ENCODE measurements at regions not wholly inside any gene's neighbourhood (a gene's known extent, or its start where the extent isn't known, plus 50 kb on each side); places are given as distances from the start of the nearest gene placed in this dataset.

DNA sequence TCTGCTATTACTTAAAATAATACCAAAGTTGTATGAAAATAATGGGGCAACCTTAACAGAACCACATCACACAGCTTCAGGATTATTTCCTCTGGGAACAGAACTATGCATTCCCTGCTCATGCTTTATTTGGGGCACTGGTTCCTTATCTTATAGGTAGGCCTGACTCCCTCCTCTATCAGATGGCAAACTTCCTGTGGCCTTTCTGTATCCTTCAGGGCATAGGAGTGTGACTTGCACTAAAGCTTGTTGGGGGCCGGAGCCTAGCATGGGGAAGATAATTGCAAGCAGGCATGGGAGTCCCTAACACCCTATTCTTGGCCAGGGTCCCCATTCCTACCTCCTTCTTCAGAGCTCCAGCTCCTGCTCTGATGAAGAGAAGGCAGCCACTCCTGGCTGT lies 167.2 kb upstream of the SERTAD2 start:
- no peaks in the 10 kb centered on the region for H3K36me3 ChIP-seq
- H3K9me3 ChIP-seq: no peaks in the 10 kb centered on the region
- no peaks in the 10 kb centered on the region for H3K27me3 ChIP-seq
- H3K4me1 ChIP-seq: no peaks in the 10 kb centered on the region
- DNase-seq: no peak
- H3K4me3 ChIP-seq: no peak overlapping the region
- H3K27ac ChIP-seq: no peak overlapping the region
- TF ChIP-seq, protein P1, sequence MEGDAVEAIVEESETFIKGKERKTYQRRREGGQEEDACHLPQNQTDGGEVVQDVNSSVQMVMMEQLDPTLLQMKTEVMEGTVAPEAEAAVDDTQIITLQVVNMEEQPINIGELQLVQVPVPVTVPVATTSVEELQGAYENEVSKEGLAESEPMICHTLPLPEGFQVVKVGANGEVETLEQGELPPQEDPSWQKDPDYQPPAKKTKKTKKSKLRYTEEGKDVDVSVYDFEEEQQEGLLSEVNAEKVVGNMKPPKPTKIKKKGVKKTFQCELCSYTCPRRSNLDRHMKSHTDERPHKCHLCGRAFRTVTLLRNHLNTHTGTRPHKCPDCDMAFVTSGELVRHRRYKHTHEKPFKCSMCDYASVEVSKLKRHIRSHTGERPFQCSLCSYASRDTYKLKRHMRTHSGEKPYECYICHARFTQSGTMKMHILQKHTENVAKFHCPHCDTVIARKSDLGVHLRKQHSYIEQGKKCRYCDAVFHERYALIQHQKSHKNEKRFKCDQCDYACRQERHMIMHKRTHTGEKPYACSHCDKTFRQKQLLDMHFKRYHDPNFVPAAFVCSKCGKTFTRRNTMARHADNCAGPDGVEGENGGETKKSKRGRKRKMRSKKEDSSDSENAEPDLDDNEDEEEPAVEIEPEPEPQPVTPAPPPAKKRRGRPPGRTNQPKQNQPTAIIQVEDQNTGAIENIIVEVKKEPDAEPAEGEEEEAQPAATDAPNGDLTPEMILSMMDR (IDR thresholded peaks at IDR 0.05): no peak
- TF ChIP-seq POLR2A (IDR thresholded peaks at IDR 0.05): no peak

DNA sequence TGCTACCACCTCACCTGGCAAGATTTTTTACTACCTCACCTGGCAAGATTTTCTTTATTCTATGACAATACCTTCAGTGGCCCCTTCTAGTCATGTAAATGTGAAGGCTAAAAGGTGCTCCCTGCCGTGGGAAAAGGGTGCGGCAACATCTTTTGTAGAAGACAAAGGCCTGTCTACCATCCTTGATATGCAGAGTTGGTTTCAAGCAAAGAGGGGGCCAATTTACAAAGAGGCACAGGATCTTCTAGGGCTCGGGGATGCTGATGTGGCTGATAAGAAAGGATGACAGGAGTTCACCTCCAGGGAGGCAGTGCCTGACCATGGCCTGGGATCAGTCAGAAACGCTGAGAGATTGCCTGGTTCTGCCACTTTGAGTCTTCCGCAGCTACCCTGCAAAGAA lies 165.4 kb upstream of the SLC1A4 start:
- no peak overlapping the region for H3K27ac ChIP-seq
- TF ChIP-seq POLR2A (IDR thresholded peaks at IDR 0.05): no peak
- TF ChIP-seq, protein P1 (IDR thresholded peaks at IDR 0.05): no peak
- H3K9me3 ChIP-seq: no peaks in the 10 kb centered on the region
- H3K36me3 ChIP-seq: no peaks in the 10 kb centered on the region
- H3K4me3 ChIP-seq: no peak overlapping the region
- no peaks in the 10 kb centered on the region for H3K27me3 ChIP-seq
- no peaks in the 10 kb centered on the region for H3K4me1 ChIP-seq
- DNase-seq: no peak

DNA sequence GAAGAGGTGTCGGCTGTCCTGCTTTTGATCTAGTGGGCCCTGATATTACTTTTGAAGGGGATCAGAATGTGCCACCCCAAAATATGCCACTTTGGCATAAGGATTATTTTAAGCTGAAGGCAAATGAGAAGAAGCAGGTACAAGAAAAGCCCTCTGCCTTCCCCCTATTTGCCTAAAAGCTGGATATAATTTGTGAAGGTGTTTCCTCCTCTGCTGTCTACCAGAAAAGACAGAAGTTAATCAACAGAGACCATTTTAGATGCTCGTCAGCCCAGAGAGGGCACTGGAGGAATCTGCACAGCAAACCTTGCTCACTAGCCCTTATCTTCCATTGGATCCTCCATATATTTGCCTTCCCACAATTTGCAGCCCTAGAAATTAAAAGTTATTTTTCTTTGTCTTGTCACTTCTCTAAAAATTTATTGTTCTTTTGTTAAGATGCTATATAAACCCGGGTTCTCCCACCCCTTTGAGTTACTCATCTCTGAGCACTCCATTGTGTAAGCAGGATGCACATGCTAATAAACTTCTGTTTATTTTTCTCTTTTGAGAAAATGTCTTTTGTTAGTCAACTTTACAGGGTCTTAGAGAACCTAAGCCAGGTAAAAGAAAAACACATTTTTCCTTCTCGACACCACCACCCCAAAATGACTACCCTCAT lies 163.2 kb upstream of the SLC1A4 start:
- DNase-seq: no peak
- Histone ChIP-seq H3K9me3 (no peaks in the 10 kb centered on the region), H3K4me3 (no peak overlapping the region), H3K27me3 (no peaks in the 10 kb centered on the region), H3K4me1 (peaks cover 0 to under 1% (median 0%) of the 10 kb centered on the region in 4 donors), H3K36me3 (no peaks in the 10 kb centered on the region), H3K27ac (no peak overlapping the region)
- TF ChIP-seq, protein P1 (IDR thresholded peaks at IDR 0.05): no peak
- no peak for TF ChIP-seq POLR2A (IDR thresholded peaks at IDR 0.05)

DNA sequence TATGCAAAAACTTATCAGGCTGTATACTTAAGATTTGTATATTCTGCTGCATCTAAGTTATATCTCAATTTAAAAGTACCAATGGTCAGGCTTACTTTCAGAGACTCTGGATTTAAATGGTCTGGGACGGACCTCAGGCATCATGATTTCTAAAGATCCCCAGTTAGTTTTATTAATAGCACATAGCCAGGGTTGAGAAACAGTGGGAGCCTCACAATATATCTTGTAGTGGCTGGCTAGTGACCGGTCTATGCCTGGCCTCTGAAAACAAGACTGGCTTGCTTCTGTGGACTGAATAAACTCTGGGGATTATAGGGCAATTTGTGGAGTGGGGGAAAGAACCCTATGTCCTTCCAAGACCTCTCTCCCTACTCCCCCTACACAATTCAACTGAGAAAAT lies 162.5 kb upstream of the SLC1A4 start:
- H3K27me3 ChIP-seq: no peaks in the 10 kb centered on the region
- no peak overlapping the region for H3K27ac ChIP-seq
- no peak for DNase-seq
- no peaks in the 10 kb centered on the region for H3K36me3 ChIP-seq
- H3K9me3 ChIP-seq: no peaks in the 10 kb centered on the region
- TF ChIP-seq POLR2A (IDR thresholded peaks at IDR 0.05): no peak
- TF ChIP-seq, protein P1 (IDR thresholded peaks at IDR 0.05): no peak
- no peak overlapping the region for H3K4me3 ChIP-seq
- peaks cover 0 to 8% (median 2%) of the 10 kb centered on the region in 4 donors for H3K4me1 ChIP-seq

DNA sequence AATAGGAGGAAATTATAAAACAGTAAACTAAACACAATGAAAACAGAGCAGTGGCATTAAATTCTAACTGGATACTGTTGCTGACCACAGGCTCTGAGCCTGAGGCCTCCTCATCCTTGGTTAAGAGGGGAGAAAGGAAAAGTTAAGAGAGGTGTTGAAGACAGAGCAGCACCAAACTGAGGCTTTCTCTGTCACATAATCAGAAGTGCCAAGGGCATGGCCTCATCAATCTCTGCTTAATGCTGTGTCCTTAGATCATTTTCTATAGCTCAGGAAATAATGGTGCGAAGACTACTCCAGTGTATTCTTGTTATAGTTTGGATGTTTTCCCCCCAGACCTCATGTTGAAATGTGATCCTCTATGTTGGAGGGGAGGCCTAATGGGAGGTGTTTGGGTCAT lies 160.9 kb upstream of the SLC1A4 start:
- Histone ChIP-seq H3K4me1 (peaks cover 0 to 9% (median 2%) of the 10 kb centered on the region in 4 donors), H3K27me3 (no peaks in the 10 kb centered on the region), H3K4me3 (no peak overlapping the region), H3K9me3 (no peaks in the 10 kb centered on the region), H3K36me3 (no peaks in the 10 kb centered on the region), H3K27ac (no peak overlapping the region)
- TF ChIP-seq, protein P1 (IDR thresholded peaks at IDR 0.05): no peak
- TF ChIP-seq POLR2A (IDR thresholded peaks at IDR 0.05): no peak
- no peak for DNase-seq

DNA sequence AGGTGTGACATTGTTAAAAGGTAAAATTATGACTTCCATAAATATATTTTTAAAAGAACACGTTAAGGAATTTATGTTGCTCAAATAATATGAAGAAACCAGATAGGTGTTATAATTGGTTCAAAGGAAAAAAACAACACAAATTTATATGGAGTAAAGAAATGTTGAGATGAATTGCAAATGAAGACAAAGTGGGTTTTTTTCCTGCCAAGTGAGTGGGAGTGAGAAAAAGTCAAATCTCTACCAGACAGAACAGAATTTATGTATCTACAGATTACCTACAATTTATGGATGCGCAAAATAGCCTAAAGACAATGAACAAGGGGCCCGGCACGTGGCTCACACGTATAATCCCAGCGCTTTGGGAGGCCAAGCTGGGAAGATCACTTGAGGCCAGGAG lies 159.7 kb upstream of the SLC1A4 start:
- no peak for DNase-seq
- peaks cover 0 to 9% (median 2%) of the 10 kb centered on the region in 4 donors for H3K4me1 ChIP-seq
- TF ChIP-seq, protein P1 (IDR thresholded peaks at IDR 0.05): no peak
- H3K36me3 ChIP-seq: no peaks in the 10 kb centered on the region
- no peak overlapping the region for H3K27ac ChIP-seq
- H3K9me3 ChIP-seq: no peaks in the 10 kb centered on the region
- H3K4me3 ChIP-seq: no peak overlapping the region
- H3K27me3 ChIP-seq: no peaks in the 10 kb centered on the region
